ENCODE measurements at regions not wholly inside any gene's neighbourhood (a gene's known extent, or its start where the extent isn't known, plus 50 kb on each side); places are given as distances from the start of the nearest gene placed in this dataset.
A peak's percentile ranks its signal among the peaks of the same experiment; 100 is the strongest.

DNA sequence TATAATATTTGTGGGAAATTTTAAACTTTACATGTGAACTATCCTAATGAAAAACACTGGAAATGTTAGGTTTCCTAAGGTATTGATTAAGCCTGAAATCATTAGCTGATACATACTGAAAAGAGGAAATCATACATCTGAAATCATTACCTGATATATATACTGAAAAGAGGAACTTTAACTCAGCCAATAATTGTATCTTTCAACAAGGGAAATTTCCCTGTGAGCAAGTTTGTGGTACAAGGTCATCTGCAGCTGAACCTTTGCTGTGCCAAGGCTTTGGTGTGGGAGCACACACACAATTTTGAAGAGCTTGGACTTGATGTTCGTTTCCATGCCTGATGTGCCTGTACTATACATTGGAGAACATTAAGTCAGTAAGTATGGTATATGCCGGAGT, 131.9 kb upstream of the USP9X start:
- TF ChIP-seq SPI1 (IDR thresholded peaks at IDR 0.05; ENCODE audit: low read depth, low read length) (peak; percentile 46), POLR2AphosphoS5 (IDR thresholded peaks at IDR 0.05; ENCODE audit: low read depth, low read length) (no peak)
- peak; percentile 56 for FAIRE-seq
- DNase-seq (ENCODE audit: insufficient read length, low spot score), result no peak

DNA sequence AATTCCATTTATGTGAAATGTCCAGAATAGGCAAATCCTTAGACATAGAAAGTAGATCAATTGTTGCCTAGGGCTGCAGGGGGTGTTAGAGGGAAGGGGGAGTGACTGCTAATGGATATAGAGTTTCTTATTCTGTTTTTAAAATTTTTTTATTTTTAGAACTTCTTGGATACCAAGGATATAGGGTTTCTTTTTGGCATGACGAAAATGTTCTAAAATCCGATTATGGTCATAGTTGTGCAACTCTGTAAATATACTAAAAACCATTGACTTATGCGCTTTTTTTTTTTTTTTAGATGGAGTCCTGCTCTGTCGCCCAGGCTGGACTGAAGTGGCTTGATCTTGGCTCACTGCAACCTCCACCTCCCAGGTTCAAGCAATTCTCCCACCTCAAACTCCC, 125.2 kb upstream of the USP9X start:
- TF ChIP-seq SPI1 (IDR thresholded peaks at IDR 0.05; ENCODE audit: low read depth, low read length), result no peak
- TF ChIP-seq POU2F2 (IDR thresholded peaks at IDR 0.05; ENCODE audit: low read depth, low read length), result no peak
- TF ChIP-seq POLR2A (IDR thresholded peaks at IDR 0.05; ENCODE audit: low read depth, low read length), result no peak
- TF ChIP-seq PAX5 (IDR thresholded peaks at IDR 0.05; ENCODE audit: insufficient read depth, low read length, severe bottlenecking), result no peak
- no peak for TF ChIP-seq POLR2AphosphoS5 (IDR thresholded peaks at IDR 0.05; ENCODE audit: low read depth, low read length)
- TF ChIP-seq TAF1 (IDR thresholded peaks at IDR 0.05; ENCODE audit: low read depth, low read length), result no peak
- DNase-seq (ENCODE audit: insufficient read length, low spot score), result no peak
- FAIRE-seq, result no peak

DNA sequence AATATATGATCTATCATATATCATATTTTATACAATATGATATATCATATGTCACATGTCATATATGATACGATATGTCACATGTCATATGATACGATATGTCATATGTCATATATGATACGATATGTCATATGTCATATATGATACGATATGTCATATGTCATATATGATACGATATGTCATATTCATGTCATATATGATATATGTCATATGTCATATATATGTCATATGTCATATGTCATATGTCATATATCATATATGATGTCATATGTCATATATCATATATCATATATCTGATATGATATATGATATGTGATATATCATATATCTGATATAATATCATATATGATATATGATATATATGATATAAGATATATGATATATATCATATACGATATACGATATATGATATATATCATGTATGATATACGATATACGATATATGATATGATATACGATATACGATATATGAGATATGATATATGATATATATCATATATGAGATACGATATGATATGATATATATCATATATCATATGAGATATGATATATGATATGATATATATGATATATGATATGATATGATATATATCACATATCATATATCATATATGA, 122.3 kb upstream of the USP9X start:
- no peak for TF ChIP-seq POLR2A (IDR thresholded peaks at IDR 0.05; ENCODE audit: low read depth, low read length)
- no peak for TF ChIP-seq SPI1 (IDR thresholded peaks at IDR 0.05; ENCODE audit: low read depth, low read length)
- TF ChIP-seq POU2F2 (IDR thresholded peaks at IDR 0.05; ENCODE audit: low read depth, low read length), result no peak
- no peak for TF ChIP-seq POLR2AphosphoS5 (IDR thresholded peaks at IDR 0.05; ENCODE audit: low read depth, low read length)
- no peak for TF ChIP-seq TAF1 (IDR thresholded peaks at IDR 0.05; ENCODE audit: low read depth, low read length)
- TF ChIP-seq PAX5 (IDR thresholded peaks at IDR 0.05; ENCODE audit: insufficient read depth, low read length, severe bottlenecking), result no peak
- DNase-seq (ENCODE audit: insufficient read length, low spot score) (no peak), FAIRE-seq (no peak)

DNA sequence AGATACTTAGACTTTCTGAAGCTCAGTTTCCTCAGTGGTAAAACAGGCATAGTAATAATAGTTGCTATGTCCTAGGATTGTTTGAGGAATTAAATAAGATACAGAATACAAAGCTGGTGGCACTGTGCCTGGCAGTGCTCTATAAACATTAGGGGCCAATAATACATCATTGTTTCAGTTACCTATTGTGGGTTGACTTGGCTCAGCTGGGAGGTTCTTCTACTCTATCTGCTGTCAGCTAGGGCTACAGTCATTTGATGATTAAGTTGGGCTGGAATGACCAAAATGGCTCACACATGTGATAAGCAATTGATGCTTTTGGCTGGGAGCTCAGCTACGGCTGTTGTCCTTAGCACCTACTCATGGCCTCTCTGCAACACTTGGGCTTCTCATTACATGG, 121.2 kb upstream of the USP9X start:
- FAIRE-seq (no peak), DNase-seq (ENCODE audit: insufficient read length, low spot score) (no peak)
- TF ChIP-seq PAX5 (IDR thresholded peaks at IDR 0.05; ENCODE audit: insufficient read depth, low read length, severe bottlenecking) (no peak), POU2F2 (IDR thresholded peaks at IDR 0.05; ENCODE audit: low read depth, low read length) (no peak), TAF1 (IDR thresholded peaks at IDR 0.05; ENCODE audit: low read depth, low read length) (no peak), POLR2AphosphoS5 (IDR thresholded peaks at IDR 0.05; ENCODE audit: low read depth, low read length) (no peak), POLR2A (IDR thresholded peaks at IDR 0.05; ENCODE audit: low read depth, low read length) (no peak), SPI1 (IDR thresholded peaks at IDR 0.05; ENCODE audit: low read depth, low read length) (no peak)

DNA sequence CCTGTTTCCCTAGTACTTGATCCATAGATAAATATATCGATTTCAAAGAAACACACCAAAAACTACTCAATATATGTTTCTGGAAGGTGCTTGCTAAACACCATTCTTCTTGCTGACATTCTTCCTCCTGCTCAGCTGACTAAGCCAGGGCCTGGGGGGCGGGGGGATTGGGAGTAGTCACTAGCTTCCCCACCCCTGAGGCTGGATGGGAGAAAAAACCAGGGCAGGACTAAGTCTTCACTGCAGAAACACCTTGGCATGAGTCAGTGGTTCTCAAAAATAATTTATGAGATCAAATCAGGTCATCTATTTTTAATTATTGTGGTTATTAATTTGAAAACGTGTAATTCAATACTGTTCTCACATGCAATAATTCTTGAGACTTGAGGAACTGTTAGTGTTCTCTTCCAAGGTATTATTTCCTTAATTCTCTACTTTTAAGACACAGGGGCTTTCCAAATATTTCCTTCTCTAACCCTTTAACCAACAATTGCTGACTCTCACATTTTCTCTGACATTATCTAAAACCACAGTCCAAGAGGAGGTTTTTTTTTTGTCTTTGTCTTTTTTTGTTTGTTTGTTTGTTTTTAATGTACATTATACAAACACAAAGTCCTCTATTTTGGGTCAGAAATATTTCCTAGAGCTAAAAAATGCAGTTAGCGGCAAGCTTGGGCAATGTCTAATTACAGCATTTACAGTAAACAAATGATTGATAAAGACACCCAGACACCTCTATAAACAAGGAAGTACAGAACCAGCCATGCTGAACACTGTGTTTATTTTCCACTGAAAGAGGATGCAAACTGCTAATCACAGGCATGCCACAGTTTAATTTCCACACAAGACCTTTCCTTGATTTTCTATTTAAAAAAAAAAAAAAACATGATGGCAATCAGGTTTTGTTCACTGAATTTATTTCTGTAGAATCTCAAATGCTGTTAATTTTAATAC, 120.3 kb upstream of the USP9X start:
- FAIRE-seq (no peak), DNase-seq (ENCODE audit: insufficient read length, low spot score) (no peak)
- TF ChIP-seq POLR2A (IDR thresholded peaks at IDR 0.05; ENCODE audit: low read depth, low read length), result no peak
- no peak for TF ChIP-seq POLR2AphosphoS5 (IDR thresholded peaks at IDR 0.05; ENCODE audit: low read depth, low read length)
- TF ChIP-seq PAX5 (IDR thresholded peaks at IDR 0.05; ENCODE audit: insufficient read depth, low read length, severe bottlenecking), result no peak
- TF ChIP-seq TAF1 (IDR thresholded peaks at IDR 0.05; ENCODE audit: low read depth, low read length), result no peak
- TF ChIP-seq SPI1 (IDR thresholded peaks at IDR 0.05; ENCODE audit: low read depth, low read length), result no peak
- no peak for TF ChIP-seq POU2F2 (IDR thresholded peaks at IDR 0.05; ENCODE audit: low read depth, low read length)

DNA sequence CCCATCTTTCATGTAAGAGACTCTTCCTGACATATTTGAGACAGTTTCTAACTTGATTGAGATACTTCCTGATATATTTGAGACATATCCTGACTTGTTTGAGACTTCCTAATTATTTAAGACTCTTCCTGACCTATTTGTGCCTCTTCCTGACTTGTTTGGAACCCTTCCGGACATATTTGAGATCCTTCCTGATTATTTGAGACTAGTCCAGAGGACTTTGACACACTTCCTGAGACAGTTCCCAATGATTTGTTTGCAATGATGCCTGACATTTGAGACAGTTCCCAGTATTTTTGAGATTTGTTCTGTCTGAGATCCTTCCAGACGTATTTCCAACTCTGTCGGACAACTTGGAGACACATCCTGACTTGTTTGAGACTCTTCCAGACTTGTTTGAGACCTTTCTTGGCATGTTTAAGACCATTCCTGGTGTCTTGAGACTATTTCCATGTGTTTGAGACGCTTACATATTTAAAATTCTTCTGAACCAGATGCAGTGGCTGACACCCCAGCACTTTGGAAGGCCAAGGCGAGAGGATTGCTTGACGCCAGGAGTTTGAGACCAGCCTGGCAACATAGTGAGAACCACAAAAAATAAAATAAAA, 118.9 kb upstream of the USP9X start:
- DNase-seq (ENCODE audit: insufficient read length, low spot score) (no peak), FAIRE-seq (peak; percentile 56)
- TF ChIP-seq POU2F2 (IDR thresholded peaks at IDR 0.05; ENCODE audit: low read depth, low read length) (no peak), POLR2A (IDR thresholded peaks at IDR 0.05; ENCODE audit: low read depth, low read length) (no peak), PAX5 (IDR thresholded peaks at IDR 0.05; ENCODE audit: insufficient read depth, low read length, severe bottlenecking) (no peak), SPI1 (IDR thresholded peaks at IDR 0.05; ENCODE audit: low read depth, low read length) (no peak), TAF1 (IDR thresholded peaks at IDR 0.05; ENCODE audit: low read depth, low read length) (no peak), POLR2AphosphoS5 (IDR thresholded peaks at IDR 0.05; ENCODE audit: low read depth, low read length) (no peak)

DNA sequence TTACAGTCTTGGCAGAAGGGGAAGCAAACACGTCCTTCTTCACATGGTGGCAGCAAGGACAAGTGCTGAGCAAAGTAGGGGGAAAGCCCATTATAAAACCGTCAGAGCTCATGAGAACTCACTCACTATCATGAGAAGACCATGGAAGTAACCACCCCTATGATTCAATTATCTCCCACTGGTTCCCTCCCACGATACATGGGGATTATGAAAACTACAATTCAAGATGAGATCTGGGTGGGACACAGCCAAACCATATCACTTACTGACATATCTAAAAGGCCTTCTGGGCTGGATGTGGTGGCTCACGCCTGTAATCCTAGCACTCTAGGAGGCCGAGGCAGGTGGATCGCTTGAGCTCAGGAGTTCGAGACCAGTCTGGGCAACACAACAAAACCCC, 117.1 kb upstream of the USP9X start:
- TF ChIP-seq POU2F2 (IDR thresholded peaks at IDR 0.05; ENCODE audit: low read depth, low read length), result no peak
- no peak for TF ChIP-seq SPI1 (IDR thresholded peaks at IDR 0.05; ENCODE audit: low read depth, low read length)
- no peak for TF ChIP-seq TAF1 (IDR thresholded peaks at IDR 0.05; ENCODE audit: low read depth, low read length)
- TF ChIP-seq PAX5 (IDR thresholded peaks at IDR 0.05; ENCODE audit: insufficient read depth, low read length, severe bottlenecking), result no peak
- TF ChIP-seq POLR2A (IDR thresholded peaks at IDR 0.05; ENCODE audit: low read depth, low read length), result no peak

DNA sequence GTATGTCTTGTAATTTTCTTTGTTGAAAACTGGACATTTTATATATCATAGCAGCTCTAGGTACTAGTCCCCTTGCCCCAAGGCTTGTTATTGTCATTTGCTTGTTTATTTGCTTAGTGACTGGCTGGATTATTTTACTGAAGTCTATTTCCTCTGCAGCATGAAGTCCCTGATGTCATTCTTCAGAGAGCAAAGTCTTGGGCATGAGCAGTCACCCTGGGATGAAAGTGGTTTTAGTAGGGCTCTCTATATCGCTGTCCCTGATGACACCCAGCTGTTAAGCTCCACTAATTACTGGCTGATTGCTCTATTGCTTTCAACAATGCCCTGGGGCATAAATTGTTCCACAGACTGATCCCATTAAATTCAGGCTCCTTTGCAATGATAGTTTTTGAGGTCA, 113.5 kb upstream of the USP9X start:
- TF ChIP-seq POU2F2 (IDR thresholded peaks at IDR 0.05; ENCODE audit: low read depth, low read length), result no peak
- TF ChIP-seq POLR2AphosphoS5 (IDR thresholded peaks at IDR 0.05; ENCODE audit: low read depth, low read length), result no peak
- TF ChIP-seq SPI1 (IDR thresholded peaks at IDR 0.05; ENCODE audit: low read depth, low read length), result no peak
- TF ChIP-seq POLR2A (IDR thresholded peaks at IDR 0.05; ENCODE audit: low read depth, low read length), result no peak
- no peak for TF ChIP-seq PAX5 (IDR thresholded peaks at IDR 0.05; ENCODE audit: insufficient read depth, low read length, severe bottlenecking)
- no peak for TF ChIP-seq TAF1 (IDR thresholded peaks at IDR 0.05; ENCODE audit: low read depth, low read length)
- DNase-seq (ENCODE audit: insufficient read length, low spot score) (no peak), FAIRE-seq (no peak)

More for the DNA sequence above, 117.1 kb upstream of the USP9X start:
- no peak for DNase-seq (ENCODE audit: insufficient read length, low spot score)
- FAIRE-seq, result no peak

DNA sequence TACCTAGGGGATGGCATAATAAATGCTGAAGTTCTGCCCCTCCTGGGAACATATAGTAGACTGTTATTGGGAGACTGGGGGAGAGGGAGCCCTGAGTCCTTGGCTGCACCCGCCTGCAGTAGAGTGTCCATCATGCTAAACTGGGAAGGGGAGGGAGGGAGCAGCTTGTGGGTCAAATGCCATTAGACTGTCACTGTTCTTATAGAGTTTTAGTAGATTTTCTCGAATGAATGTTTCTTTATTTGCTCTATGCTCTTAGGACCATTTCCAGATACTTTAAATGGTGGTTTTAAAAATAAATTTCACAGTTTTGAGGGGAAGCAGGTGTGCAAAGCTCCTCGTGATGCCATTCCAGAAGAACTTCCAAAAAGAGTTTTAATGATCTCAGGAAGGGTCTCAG, 111.6 kb upstream of the USP9X start:
- TF ChIP-seq SPI1 (IDR thresholded peaks at IDR 0.05; ENCODE audit: low read depth, low read length) (no peak), TAF1 (IDR thresholded peaks at IDR 0.05; ENCODE audit: low read depth, low read length) (no peak), POLR2AphosphoS5 (IDR thresholded peaks at IDR 0.05; ENCODE audit: low read depth, low read length) (no peak), POU2F2 (IDR thresholded peaks at IDR 0.05; ENCODE audit: low read depth, low read length) (no peak), POLR2A (IDR thresholded peaks at IDR 0.05; ENCODE audit: low read depth, low read length) (no peak), PAX5 (IDR thresholded peaks at IDR 0.05; ENCODE audit: insufficient read depth, low read length, severe bottlenecking) (no peak)
- FAIRE-seq, result no peak
- no peak for DNase-seq (ENCODE audit: insufficient read length, low spot score)
